Activated T-helper 9 cell treated with anti-CD3 and anti-CD28 coated beads, Interleukin-2, amount 50 U/mL, for 16 hours (primary cell): ENCODE measurements at regions not wholly inside any gene's neighbourhood (a gene's known extent, or its start where the extent isn't known, plus 50 kb on each side); places are given as distances from the start of the nearest gene placed in this dataset.

Experiments used
- DNase-seq: peaks from one replicate; pipeline ENCODE4 v3.0.0-alpha.2; 2020; ENCODE audit warnings: low read depth

- no peak for DNase-seq
Measured at GRCh38 chr14:85752175-85752574, 222.2 kb downstream of the FLRT2 start.

GRCh38 chr14:85744573-85744972 lies 214.6 kb downstream of the FLRT2 start:
- no peak for DNase-seq

GRCh38 chr14:85732031-85732430 lies 202.1 kb downstream of the FLRT2 start:
- DNase-seq, result no peak

- DNase-seq, result no peak
Measured at GRCh38 chr14:85731186-85731585, 201.2 kb downstream of the FLRT2 start.

GRCh38 chr14:85728476-85729065 lies 198.6 kb downstream of the FLRT2 start:
- DNase-seq, result no peak

GRCh38 chr14:85714069-85714468 lies 184.1 kb downstream of the FLRT2 start:
- no peak for DNase-seq

- no peak for DNase-seq
Measured at GRCh38 chr14:85711620-85712019, 181.7 kb downstream of the FLRT2 start.
